H1 (cell line): ENCODE measurements at regions not wholly inside any gene's neighbourhood (a gene's known extent, or its start where the extent isn't known, plus 50 kb on each side); places are given as distances from the start of the nearest gene placed in this dataset.

Experiments
- CBX8 ChIP-seq: fragments of 300-800, 300-1000 bp; sonication (generic); IDR thresholded peaks from 2 replicates; pipeline ENCODE4 v1.7.1; 2016; ENCODE audit warnings: low read depth, low read length, borderline replicate concordance
- TF ChIP-seq, protein P1 (sequence below): fragments of 300-600 bp; sonication (generic); IDR thresholded peaks from 2 replicates; pipeline ENCODE4 v1.7.1; 2012; ENCODE audit warnings: low read length, moderate library complexity, mild to moderate bottlenecking, inconsistent platforms; ENCODE audit not compliant: insufficient replicate concordance

DNA sequence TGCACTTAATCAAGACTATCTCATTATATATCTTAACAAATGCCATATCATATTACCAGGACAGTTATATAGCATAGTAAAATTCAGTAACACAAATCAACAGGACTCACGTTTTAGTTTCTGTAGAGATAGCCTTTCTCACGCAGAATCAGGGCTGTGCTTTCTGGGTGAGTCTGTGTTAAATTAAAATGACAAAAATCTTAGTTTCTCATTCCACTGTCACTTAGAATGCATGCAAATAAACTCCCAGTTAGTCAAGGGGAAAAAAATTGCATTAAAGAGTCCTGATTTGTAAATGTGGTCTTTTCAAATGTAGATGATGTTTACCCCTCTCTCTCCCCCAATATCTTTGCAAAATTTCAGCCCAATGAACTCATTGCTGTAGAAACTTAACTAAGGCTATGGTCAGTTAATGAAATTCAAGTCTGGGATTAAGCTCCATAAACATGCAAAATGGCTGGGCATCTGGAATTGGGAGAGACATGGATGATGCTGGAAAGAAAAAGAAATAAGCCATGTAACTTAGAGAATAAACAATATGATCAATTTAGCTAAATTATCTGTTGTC, 77.8 kb upstream of the MGAT4C start (continued):
- TF ChIP-seq, protein P1, sequence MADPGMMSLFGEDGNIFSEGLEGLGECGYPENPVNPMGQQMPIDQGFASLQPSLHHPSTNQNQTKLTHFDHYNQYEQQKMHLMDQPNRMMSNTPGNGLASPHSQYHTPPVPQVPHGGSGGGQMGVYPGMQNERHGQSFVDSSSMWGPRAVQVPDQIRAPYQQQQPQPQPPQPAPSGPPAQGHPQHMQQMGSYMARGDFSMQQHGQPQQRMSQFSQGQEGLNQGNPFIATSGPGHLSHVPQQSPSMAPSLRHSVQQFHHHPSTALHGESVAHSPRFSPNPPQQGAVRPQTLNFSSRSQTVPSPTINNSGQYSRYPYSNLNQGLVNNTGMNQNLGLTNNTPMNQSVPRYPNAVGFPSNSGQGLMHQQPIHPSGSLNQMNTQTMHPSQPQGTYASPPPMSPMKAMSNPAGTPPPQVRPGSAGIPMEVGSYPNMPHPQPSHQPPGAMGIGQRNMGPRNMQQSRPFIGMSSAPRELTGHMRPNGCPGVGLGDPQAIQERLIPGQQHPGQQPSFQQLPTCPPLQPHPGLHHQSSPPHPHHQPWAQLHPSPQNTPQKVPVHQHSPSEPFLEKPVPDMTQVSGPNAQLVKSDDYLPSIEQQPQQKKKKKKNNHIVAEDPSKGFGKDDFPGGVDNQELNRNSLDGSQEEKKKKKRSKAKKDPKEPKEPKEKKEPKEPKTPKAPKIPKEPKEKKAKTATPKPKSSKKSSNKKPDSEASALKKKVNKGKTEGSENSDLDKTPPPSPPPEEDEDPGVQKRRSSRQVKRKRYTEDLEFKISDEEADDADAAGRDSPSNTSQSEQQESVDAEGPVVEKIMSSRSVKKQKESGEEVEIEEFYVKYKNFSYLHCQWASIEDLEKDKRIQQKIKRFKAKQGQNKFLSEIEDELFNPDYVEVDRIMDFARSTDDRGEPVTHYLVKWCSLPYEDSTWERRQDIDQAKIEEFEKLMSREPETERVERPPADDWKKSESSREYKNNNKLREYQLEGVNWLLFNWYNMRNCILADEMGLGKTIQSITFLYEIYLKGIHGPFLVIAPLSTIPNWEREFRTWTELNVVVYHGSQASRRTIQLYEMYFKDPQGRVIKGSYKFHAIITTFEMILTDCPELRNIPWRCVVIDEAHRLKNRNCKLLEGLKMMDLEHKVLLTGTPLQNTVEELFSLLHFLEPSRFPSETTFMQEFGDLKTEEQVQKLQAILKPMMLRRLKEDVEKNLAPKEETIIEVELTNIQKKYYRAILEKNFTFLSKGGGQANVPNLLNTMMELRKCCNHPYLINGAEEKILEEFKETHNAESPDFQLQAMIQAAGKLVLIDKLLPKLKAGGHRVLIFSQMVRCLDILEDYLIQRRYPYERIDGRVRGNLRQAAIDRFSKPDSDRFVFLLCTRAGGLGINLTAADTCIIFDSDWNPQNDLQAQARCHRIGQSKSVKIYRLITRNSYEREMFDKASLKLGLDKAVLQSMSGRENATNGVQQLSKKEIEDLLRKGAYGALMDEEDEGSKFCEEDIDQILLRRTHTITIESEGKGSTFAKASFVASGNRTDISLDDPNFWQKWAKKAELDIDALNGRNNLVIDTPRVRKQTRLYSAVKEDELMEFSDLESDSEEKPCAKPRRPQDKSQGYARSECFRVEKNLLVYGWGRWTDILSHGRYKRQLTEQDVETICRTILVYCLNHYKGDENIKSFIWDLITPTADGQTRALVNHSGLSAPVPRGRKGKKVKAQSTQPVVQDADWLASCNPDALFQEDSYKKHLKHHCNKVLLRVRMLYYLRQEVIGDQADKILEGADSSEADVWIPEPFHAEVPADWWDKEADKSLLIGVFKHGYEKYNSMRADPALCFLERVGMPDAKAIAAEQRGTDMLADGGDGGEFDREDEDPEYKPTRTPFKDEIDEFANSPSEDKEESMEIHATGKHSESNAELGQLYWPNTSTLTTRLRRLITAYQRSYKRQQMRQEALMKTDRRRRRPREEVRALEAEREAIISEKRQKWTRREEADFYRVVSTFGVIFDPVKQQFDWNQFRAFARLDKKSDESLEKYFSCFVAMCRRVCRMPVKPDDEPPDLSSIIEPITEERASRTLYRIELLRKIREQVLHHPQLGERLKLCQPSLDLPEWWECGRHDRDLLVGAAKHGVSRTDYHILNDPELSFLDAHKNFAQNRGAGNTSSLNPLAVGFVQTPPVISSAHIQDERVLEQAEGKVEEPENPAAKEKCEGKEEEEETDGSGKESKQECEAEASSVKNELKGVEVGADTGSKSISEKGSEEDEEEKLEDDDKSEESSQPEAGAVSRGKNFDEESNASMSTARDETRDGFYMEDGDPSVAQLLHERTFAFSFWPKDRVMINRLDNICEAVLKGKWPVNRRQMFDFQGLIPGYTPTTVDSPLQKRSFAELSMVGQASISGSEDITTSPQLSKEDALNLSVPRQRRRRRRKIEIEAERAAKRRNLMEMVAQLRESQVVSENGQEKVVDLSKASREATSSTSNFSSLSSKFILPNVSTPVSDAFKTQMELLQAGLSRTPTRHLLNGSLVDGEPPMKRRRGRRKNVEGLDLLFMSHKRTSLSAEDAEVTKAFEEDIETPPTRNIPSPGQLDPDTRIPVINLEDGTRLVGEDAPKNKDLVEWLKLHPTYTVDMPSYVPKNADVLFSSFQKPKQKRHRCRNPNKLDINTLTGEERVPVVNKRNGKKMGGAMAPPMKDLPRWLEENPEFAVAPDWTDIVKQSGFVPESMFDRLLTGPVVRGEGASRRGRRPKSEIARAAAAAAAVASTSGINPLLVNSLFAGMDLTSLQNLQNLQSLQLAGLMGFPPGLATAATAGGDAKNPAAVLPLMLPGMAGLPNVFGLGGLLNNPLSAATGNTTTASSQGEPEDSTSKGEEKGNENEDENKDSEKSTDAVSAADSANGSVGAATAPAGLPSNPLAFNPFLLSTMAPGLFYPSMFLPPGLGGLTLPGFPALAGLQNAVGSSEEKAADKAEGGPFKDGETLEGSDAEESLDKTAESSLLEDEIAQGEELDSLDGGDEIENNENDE, result peak; percentile 48
- TF ChIP-seq CBX8, result no peak
